ENCODE measurements at regions not wholly inside any gene's neighbourhood (a gene's known extent, or its start where the extent isn't known, plus 50 kb on each side); places are given as distances from the start of the nearest gene placed in this dataset.

GRCh38 chr6:149154261-149154821 lies 163.2 kb upstream of the TAB2 start:
- DNase-seq = no peak
- TF ChIP-seq, protein P1, sequence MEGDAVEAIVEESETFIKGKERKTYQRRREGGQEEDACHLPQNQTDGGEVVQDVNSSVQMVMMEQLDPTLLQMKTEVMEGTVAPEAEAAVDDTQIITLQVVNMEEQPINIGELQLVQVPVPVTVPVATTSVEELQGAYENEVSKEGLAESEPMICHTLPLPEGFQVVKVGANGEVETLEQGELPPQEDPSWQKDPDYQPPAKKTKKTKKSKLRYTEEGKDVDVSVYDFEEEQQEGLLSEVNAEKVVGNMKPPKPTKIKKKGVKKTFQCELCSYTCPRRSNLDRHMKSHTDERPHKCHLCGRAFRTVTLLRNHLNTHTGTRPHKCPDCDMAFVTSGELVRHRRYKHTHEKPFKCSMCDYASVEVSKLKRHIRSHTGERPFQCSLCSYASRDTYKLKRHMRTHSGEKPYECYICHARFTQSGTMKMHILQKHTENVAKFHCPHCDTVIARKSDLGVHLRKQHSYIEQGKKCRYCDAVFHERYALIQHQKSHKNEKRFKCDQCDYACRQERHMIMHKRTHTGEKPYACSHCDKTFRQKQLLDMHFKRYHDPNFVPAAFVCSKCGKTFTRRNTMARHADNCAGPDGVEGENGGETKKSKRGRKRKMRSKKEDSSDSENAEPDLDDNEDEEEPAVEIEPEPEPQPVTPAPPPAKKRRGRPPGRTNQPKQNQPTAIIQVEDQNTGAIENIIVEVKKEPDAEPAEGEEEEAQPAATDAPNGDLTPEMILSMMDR (IDR thresholded peaks at IDR 0.05) = no peak
- no peaks in the 10 kb centered on the region for H3K36me3 ChIP-seq
- intact Hi-C loops (cut with DNase I) = no loop called here
- no peaks in the 10 kb centered on the region for H3K27me3 ChIP-seq (ENCODE audit: low read depth)
- H3K4me1 ChIP-seq = no peaks in the 10 kb centered on the region
- ATAC-seq = no peak
- H3K9me3 ChIP-seq = no peaks in the 10 kb centered on the region
- no peak overlapping the region for H3K4me3 ChIP-seq
- H3K27ac ChIP-seq = no peak overlapping the region

DNA sequence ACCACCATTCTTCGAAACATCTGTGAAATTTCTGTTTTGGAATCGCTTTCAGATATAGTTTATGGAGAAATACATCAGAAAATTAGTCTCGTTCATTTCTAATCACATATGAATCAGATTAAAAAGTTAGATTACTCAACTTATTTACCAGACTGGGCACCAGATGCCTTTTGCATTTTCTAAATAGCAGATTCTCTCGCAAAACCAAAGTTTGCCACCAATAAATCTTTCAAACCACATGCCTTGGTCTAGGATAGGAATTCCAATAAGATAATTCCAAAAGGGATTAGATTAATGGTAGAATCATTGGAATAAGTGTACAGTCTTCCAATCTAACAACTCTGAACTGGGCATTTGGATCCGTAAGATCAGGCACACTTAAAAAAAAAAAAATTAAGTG lies 160.4 kb upstream of the TAB2 start:
- no peak overlapping the region for H3K4me3 ChIP-seq
- H3K27me3 ChIP-seq (ENCODE audit: low read depth) = no peaks in the 10 kb centered on the region
- no peak for ATAC-seq
- no peaks in the 10 kb centered on the region for H3K9me3 ChIP-seq
- H3K27ac ChIP-seq = no peak overlapping the region
- no peak for DNase-seq
- no peaks in the 10 kb centered on the region for H3K36me3 ChIP-seq
- intact Hi-C loops (cut with DNase I) = no loop called here
- no peaks in the 10 kb centered on the region for H3K4me1 ChIP-seq
- TF ChIP-seq, protein P1 (IDR thresholded peaks at IDR 0.05) = no peak

GRCh38 chr6:149158076-149158475 lies 159.4 kb upstream of the TAB2 start:
- no peaks in the 10 kb centered on the region for H3K4me1 ChIP-seq
- intact Hi-C loops (cut with DNase I) = no loop called here
- H3K27me3 ChIP-seq (ENCODE audit: low read depth) = no peaks in the 10 kb centered on the region
- H3K27ac ChIP-seq = no peak overlapping the region
- no peaks in the 10 kb centered on the region for H3K36me3 ChIP-seq
- DNase-seq = no peak
- no peak overlapping the region for H3K4me3 ChIP-seq
- no peak for ATAC-seq
- TF ChIP-seq, protein P1 (IDR thresholded peaks at IDR 0.05) = no peak
- no peaks in the 10 kb centered on the region for H3K9me3 ChIP-seq

DNA sequence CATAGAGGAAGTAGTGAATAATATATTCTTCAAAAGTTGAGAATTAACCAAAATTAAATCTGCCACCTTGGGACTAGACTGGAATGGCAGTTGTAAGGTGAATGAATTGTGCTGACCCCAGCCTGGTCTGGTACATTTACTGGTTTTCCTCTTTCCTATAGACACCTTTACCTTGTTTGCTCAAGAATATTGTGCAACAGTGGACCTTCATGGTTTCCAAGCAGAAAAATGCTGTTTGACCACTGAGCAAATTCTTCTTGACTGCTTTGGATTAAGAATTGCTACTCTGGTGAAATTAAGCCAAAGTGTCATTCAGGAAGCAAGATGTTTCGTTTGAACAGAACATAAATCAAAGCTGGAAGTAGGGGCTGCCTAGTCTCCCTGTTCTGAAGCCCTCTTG lies 156.6 kb upstream of the TAB2 start:
- TF ChIP-seq, protein P1 (IDR thresholded peaks at IDR 0.05) = no peak
- intact Hi-C loops (cut with DNase I) = no loop called here
- no peaks in the 10 kb centered on the region for H3K9me3 ChIP-seq
- H3K27ac ChIP-seq = no peak overlapping the region
- ATAC-seq (no peak), DNase-seq (no peak)
- no peak overlapping the region for H3K4me3 ChIP-seq
- H3K36me3 ChIP-seq = no peaks in the 10 kb centered on the region
- H3K27me3 ChIP-seq (ENCODE audit: low read depth) = no peaks in the 10 kb centered on the region
- H3K4me1 ChIP-seq = no peaks in the 10 kb centered on the region

GRCh38 chr6:149162924-149163323 lies 154.6 kb upstream of the TAB2 start:
- TF ChIP-seq, protein P1 (IDR thresholded peaks at IDR 0.05) = no peak
- Histone ChIP-seq H3K4me3 (no peak overlapping the region), H3K27me3 (ENCODE audit: low read depth) (no peaks in the 10 kb centered on the region), H3K36me3 (no peaks in the 10 kb centered on the region), H3K4me1 (peaks cover 5% of the 10 kb centered on the region), H3K9me3 (no peaks in the 10 kb centered on the region), H3K27ac (no peak overlapping the region)
- ATAC-seq = no peak
- no peak for DNase-seq
- intact Hi-C loops (cut with DNase I) = no loop called here

Data from lower lobe of right lung (tissue), 2 donors.